ENCODE measurements at regions not wholly inside any gene's neighbourhood (a gene's known extent, or its start where the extent isn't known, plus 50 kb on each side); places are given as distances from the start of the nearest gene placed in this dataset.
A peak's percentile ranks its signal among the peaks of the same experiment; 100 is the strongest.

GRCh38 chrX:39817754-39818470 is 279.8 kb downstream of the BCOR start:
- no peak overlapping the region for H3K18ac ChIP-seq (ENCODE audit: low read depth, low read length)
- no peak overlapping the region for H2AK9ac ChIP-seq (replicated peaks; ENCODE audit: low read depth, low read length, poor library complexity)
- dilution Hi-C loops (cut with HindIII; ENCODE audit: low sequenced_read_pairs, unreplicated experiment): no loop called here
- no peak overlapping the region for H3K9ac ChIP-seq (ENCODE audit: low read depth, low read length)
- peak overlapping the region in 1 of 2 experiments; percentile 79; a peak in 1 of 4 replicates for H4K8ac ChIP-seq (ENCODE audit: low read depth in 2 of 2, low read length in 2 of 2)
- H3K4me2 ChIP-seq (ENCODE audit: low read depth, low read length): no peak overlapping the region
- H2AFZ ChIP-seq (replicated peaks; ENCODE audit: low read length, poor library complexity): peak overlapping the region; percentile 21
- H3K23ac ChIP-seq (ENCODE audit: low read depth, low read length): no peak overlapping the region
- H4K20me1 ChIP-seq (ENCODE audit: insufficient read depth, low read length): no peaks in the 10 kb centered on the region
- POLR2A ChIA-PET (ENCODE audit: unreplicated experiment): no interaction called here
- ATAC-seq (ENCODE audit: low read depth) (no peak), DNase-seq (no peak)
- H3K79me1 ChIP-seq (ENCODE audit: low read depth in 1 of 2, low read length in 2 of 2): no peaks in the 10 kb centered on the region
- in situ Hi-C loops (cut with MboI; ENCODE audit: low sequenced_read_pairs): loop anchor here (10.0 kb wide), 1 partner anchor 267 kb away; no protein-coding TSS in a partner anchor
- H2BK5ac ChIP-seq (ENCODE audit: low read depth, low read length, poor library complexity, severe bottlenecking): no peak overlapping the region
- 40% methylated on average over 7 of the region's 12 CpGs; no CpG with 5 or more reads in 1 of the 2 experiments for WGBS, 2 experiments (ENCODE audit: extremely low coverage in 2 of 2, insufficient read length in 1 of 2)
- TF ChIP-seq POLR2A (IDR thresholded peaks at IDR 0.05; ENCODE audit: low read depth, low read length): no peak
- no peak for TF ChIP-seq RAD21 (IDR thresholded peaks at IDR 0.05; ENCODE audit: low read length)
- TF ChIP-seq MAZ (IDR thresholded peaks at IDR 0.05; ENCODE audit: borderline replicate concordance, low read depth, low read length): no peak
- no peak for TF ChIP-seq NFE2L2 (IDR thresholded peaks at IDR 0.05; ENCODE audit: low read depth, low read length)
- TF ChIP-seq CTCF (conservative IDR thresholded peaks at IDR 0.05; ENCODE audit: low read depth, low read length): no peak
- TF ChIP-seq USF2 (IDR thresholded peaks at IDR 0.05; ENCODE audit: low read depth, low read length): no peak
- TF ChIP-seq CEBPB (IDR thresholded peaks at IDR 0.05; ENCODE audit: low read depth, low read length): no peak
- no peak overlapping the region for H3K14ac ChIP-seq (replicated peaks; ENCODE audit: low read depth, low read length)
- H3K9me3 ChIP-seq (ENCODE audit: control insufficient read depth, insufficient read depth, low read length): no peaks in the 10 kb centered on the region
- H3K4me3 ChIP-seq (ENCODE audit: insufficient read depth, low read depth, low read length): no peak overlapping the region
- peaks cover 3% of the 10 kb centered on the region; the same call in 1 of the 2 replicates for H3K4me1 ChIP-seq (ENCODE audit: control insufficient read depth, insufficient read depth, low read length)
- peaks cover 1% of the 10 kb centered on the region; the same call in 1 of the 2 replicates for H3K27me3 ChIP-seq (ENCODE audit: control insufficient read depth, insufficient read depth, low read length)
- no peaks in the 10 kb centered on the region for H3K36me3 ChIP-seq (ENCODE audit: control insufficient read depth, insufficient read depth, low read length)
- H2BK120ac ChIP-seq (ENCODE audit: low read depth, low read length): no peak overlapping the region
- CTCF ChIA-PET: no interaction called here
- intact Hi-C loops (cut with micrococcal nuclease): loop anchor here (2.0 kb wide), 2 partner anchors 79 to 197 kb away; no protein-coding TSS in a partner anchor
- no peaks in the 10 kb centered on the region for H3K9me1 ChIP-seq (ENCODE audit: insufficient read depth, low read length)
- no TSS peak for BruUV-seq (replicated peaks)
- no peak overlapping the region for H4K91ac ChIP-seq (ENCODE audit: insufficient read depth, low read depth, low read length)
- H4K5ac ChIP-seq (ENCODE audit: low read depth, low read length): no peak overlapping the region; the same call in 1 of the 2 replicates
- peak overlapping the region; percentile 13 for H3K4ac ChIP-seq (ENCODE audit: low read depth, low read length)
- H3K56ac ChIP-seq (ENCODE audit: extremely low read depth, insufficient read depth, low read length): no peak overlapping the region
- H2BK20ac ChIP-seq (ENCODE audit: low read depth, low read length): no peak overlapping the region
- H2BK15ac ChIP-seq (ENCODE audit: low read depth, low read length): no peak overlapping the region
- H3K27ac ChIP-seq (ENCODE audit: insufficient read depth, low read length): no peak overlapping the region
- H2AK5ac ChIP-seq (ENCODE audit: low read depth, low read length): no peak overlapping the region

All from IMR-90 (cell line).